ENCODE measurements at regions not wholly inside any gene's neighbourhood (a gene's known extent, or its start where the extent isn't known, plus 50 kb on each side); places are given as distances from the start of the nearest gene placed in this dataset.

DNA sequence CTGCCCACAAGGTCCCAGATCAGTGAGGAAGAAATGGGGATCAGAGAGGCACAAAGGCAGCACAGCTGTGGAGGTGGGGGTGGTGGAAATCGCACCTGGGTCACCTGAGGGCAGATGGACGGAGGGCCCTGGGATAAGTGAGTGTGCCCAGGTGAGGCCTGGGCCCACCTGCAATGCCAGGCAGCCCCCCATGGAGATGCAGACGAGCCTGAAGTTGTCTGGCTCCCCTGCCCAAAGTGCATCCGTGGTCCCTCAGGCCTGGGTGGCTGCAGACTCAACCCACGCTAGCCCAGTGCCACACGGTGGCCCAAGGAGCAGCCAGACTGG lies 84.9 kb downstream of the NCOR2 start:
- TF ChIP-seq CTCF (conservative IDR thresholded peaks at IDR 0.05; ENCODE audit: low read length) (no peak), EZH2phosphoT487 (IDR thresholded peaks at IDR 0.05; ENCODE audit: borderline replicate concordance, low read depth, low read length) (no peak)

All from OCI-LY7 (cell line).